HL-60 (cell line): ENCODE measurements at regions not wholly inside any gene's neighbourhood (a gene's known extent, or its start where the extent isn't known, plus 50 kb on each side); places are given as distances from the start of the nearest gene placed in this dataset.

ENCODE experiments used
- DNase-seq, 2 experiments: peaks; one replicate each; pipeline ENCODE4 v3.0.0-alpha.2; 2010 to 2020; ENCODE audit warnings: low read depth in 1 of 2, low spot score in 1 of 2
- H3K27ac ChIP-seq: fragments of 250-450 bp; sonication (Bioruptor Pico); replicated peaks from 2 replicates; pipeline ENCODE4 v1.5.1; 2020; ENCODE audit warnings: mild to moderate bottlenecking, moderate library complexity
- H3K27me3 ChIP-seq: fragments of 250-450 bp; sonication (Bioruptor Pico); 2 replicates; pipeline ENCODE4 v1.5.1; 2021; ENCODE audit warnings: mild to moderate bottlenecking, moderate library complexity; ENCODE audit not compliant: insufficient read depth, poor library complexity, severe bottlenecking
- H3K4me3 ChIP-seq: replicated peaks from 2 replicates; pipeline ENCODE4 v1.5.1; 2011; ENCODE audit warnings: mild to moderate bottlenecking, control low read depth, low read length; ENCODE audit not compliant: insufficient read depth
- GABPA ChIP-seq: IDR thresholded peaks from 2 replicates; pipeline ENCODE4 v1.6.1; 2012; ENCODE audit warnings: low read depth
- POLR2AphosphoS5 ChIP-seq: IDR thresholded peaks from 2 replicates; pipeline ENCODE4 v1.6.1; 2012; ENCODE audit warnings: low read depth
- SPI1 ChIP-seq: IDR thresholded peaks from 2 replicates; pipeline ENCODE4 v1.6.1; 2012; ENCODE audit warnings: low read depth, mild to moderate bottlenecking, borderline replicate concordance
- TF ChIP-seq, protein P1 (sequence below): IDR thresholded peaks from 2 replicates; pipeline ENCODE4 v1.6.1; 2012; ENCODE audit warnings: low read depth; ENCODE audit not compliant: insufficient replicate concordance
- TF ChIP-seq, protein P2 (sequence below): IDR thresholded peaks from one replicate; pipeline ENCODE4 v1.5.1; 2011; ENCODE audit warnings: low read length, control low read depth, inconsistent platforms; ENCODE audit not compliant: insufficient read depth

DNA sequence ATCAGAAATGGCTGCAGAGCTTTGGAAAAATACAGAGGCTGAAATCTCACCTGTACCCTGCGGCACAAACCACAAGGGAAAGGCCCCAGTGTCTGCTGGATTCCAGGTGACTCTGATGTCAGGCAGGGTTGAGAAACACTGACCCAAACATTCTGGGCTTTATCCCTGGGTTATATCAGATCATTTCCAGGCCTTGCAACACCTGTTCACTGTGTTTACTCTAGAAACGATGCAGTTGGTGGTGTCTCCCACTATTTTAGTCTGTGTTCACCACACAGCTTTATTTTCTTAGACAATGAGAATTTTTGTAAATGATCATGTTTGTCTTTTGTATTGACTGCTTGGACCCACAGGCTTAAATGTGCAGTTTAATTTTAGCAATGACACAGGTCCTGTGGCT lies 151.5 kb upstream of the SDK2 start:
- Histone ChIP-seq H3K27me3 (peaks cover 4% of the 10 kb centered on the region), H3K4me3 (no peak overlapping the region), H3K27ac (no peak overlapping the region)
- DNase-seq: no peak
- TF ChIP-seq, protein P1, sequence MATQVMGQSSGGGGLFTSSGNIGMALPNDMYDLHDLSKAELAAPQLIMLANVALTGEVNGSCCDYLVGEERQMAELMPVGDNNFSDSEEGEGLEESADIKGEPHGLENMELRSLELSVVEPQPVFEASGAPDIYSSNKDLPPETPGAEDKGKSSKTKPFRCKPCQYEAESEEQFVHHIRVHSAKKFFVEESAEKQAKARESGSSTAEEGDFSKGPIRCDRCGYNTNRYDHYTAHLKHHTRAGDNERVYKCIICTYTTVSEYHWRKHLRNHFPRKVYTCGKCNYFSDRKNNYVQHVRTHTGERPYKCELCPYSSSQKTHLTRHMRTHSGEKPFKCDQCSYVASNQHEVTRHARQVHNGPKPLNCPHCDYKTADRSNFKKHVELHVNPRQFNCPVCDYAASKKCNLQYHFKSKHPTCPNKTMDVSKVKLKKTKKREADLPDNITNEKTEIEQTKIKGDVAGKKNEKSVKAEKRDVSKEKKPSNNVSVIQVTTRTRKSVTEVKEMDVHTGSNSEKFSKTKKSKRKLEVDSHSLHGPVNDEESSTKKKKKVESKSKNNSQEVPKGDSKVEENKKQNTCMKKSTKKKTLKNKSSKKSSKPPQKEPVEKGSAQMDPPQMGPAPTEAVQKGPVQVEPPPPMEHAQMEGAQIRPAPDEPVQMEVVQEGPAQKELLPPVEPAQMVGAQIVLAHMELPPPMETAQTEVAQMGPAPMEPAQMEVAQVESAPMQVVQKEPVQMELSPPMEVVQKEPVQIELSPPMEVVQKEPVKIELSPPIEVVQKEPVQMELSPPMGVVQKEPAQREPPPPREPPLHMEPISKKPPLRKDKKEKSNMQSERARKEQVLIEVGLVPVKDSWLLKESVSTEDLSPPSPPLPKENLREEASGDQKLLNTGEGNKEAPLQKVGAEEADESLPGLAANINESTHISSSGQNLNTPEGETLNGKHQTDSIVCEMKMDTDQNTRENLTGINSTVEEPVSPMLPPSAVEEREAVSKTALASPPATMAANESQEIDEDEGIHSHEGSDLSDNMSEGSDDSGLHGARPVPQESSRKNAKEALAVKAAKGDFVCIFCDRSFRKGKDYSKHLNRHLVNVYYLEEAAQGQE: no peak

DNA sequence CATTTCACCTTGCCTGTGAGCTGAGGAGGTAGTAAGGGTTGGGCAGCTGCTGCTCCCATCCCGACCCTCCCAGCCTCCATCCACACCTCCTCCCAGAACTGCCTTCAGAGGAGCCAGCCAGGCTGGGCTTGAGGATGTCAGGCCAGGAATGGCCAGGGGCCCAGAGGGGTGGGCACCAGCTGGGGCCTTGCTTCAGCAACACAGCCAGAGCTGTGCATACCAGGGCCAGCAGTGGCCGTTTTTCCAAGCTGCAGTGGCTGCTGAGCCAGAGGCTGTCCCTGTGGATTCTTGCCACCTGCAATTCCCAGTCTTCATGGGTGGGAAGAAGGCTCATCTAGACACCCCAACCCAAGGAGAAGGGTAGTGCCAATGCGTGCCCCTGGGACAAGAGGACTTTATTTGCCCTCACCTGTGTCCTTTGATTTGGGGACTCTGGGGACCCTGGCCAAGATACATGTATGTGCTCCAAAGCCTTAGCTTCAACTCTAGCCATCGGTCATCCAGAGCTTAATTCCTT lies 153.4 kb upstream of the SDK2 start:
- Histone ChIP-seq H3K4me3 (no peak overlapping the region), H3K27ac (no peak overlapping the region), H3K27me3 (peaks cover 4% of the 10 kb centered on the region)
- TF ChIP-seq, protein P1: no peak
- TF ChIP-seq GABPA (no peak), SPI1 (no peak), POLR2AphosphoS5 (no peak)
- TF ChIP-seq, protein P2, sequence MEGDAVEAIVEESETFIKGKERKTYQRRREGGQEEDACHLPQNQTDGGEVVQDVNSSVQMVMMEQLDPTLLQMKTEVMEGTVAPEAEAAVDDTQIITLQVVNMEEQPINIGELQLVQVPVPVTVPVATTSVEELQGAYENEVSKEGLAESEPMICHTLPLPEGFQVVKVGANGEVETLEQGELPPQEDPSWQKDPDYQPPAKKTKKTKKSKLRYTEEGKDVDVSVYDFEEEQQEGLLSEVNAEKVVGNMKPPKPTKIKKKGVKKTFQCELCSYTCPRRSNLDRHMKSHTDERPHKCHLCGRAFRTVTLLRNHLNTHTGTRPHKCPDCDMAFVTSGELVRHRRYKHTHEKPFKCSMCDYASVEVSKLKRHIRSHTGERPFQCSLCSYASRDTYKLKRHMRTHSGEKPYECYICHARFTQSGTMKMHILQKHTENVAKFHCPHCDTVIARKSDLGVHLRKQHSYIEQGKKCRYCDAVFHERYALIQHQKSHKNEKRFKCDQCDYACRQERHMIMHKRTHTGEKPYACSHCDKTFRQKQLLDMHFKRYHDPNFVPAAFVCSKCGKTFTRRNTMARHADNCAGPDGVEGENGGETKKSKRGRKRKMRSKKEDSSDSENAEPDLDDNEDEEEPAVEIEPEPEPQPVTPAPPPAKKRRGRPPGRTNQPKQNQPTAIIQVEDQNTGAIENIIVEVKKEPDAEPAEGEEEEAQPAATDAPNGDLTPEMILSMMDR: no peak
- DNase-seq: no peak

DNA sequence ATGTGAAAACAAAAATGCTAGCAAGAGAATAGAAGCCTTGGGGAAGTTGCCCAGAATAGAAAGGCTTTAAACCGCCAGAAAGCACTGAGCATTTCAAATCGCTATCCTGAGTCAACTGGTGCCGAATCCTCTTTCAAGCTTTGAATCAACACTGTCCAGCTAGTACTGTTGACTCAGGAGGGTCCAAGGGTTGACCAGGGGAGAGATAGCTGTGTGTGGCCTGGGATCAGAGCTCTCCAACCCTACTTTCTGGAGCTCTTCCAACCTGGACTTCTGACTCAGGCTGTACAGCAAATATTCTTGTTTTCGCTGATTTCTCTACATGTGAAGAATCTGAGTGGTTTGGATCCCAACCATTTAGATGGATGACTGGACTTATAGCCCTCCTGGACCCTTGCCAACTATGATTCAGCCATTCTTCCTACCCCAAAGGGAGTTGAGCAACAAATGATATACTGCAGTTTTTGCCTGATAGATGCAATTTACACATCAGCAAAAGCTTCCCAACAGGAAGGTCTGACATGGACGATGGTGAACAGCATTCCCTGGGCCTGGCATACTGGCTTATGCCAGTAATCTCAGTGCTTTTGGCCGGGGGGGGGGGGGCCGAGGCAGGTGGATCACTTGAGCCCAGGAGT lies 154.0 kb upstream of the SDK2 start:
- H3K4me3 ChIP-seq: no peak overlapping the region
- H3K27me3 ChIP-seq: peaks cover 4% of the 10 kb centered on the region
- no peak overlapping the region for H3K27ac ChIP-seq
- DNase-seq: no peak
- TF ChIP-seq SPI1 (no peak), GABPA (no peak), POLR2AphosphoS5 (no peak)
- TF ChIP-seq, protein P1: no peak
- TF ChIP-seq, protein P2: no peak
